IMR-90 (cell line): ENCODE measurements at regions not wholly inside any gene's neighbourhood (a gene's known extent, or its start where the extent isn't known, plus 50 kb on each side); places are given as distances from the start of the nearest gene placed in this dataset.

Source experiments
- ATAC-seq: fragments of 200-7000 bp; cut with Tn5 transposase; 2 replicates; pipeline ENCODE4 v1.9.1; 2020; ENCODE audit warnings: low read depth, mild to moderate bottlenecking, moderate library complexity
- BruUV-seq: library from RNA; stranded (reverse); fragments of 400-500 nt; replicated peaks from 2 replicates; lab custom pipeline; 2021; lab: Mats Ljungman, UMichigan
- CTCF ChIA-PET: fragments of 300-600 bp; formaldehyde crosslinking; extraction: SDS; loops from one replicate; lab custom pipeline; 2021; ENCODE audit warnings: antibody characterized with exemption; lab: Yijun Ruan, JAX
- POLR2A ChIA-PET: fragments of 300-600 bp; sonication (Branson Sonifier 250); formaldehyde crosslinking; loops from one replicate; lab custom pipeline; 2022; ENCODE audit warnings: antibody characterized with exemption; ENCODE audit not compliant: unreplicated experiment; lab: Charles Lee
- DNase-seq: peaks from one replicate; pipeline ENCODE4 v3.0.0; 2013
- H2AFZ ChIP-seq: replicated peaks from 2 replicates; pipeline ENCODE3; 2013; ENCODE audit warnings: low read length, mild to moderate bottlenecking; ENCODE audit not compliant: poor library complexity
- H2AK5ac ChIP-seq: 2 replicates; pipeline ENCODE4 v1.6.1; 2013; ENCODE audit warnings: low read depth, low read length, inconsistent platforms
- H2AK9ac ChIP-seq: replicated peaks from 2 replicates; pipeline ENCODE3; 2013; ENCODE audit warnings: mild to moderate bottlenecking, low read depth, low read length, moderate library complexity; ENCODE audit not compliant: poor library complexity
- H2BK120ac ChIP-seq: 2 replicates; pipeline ENCODE4 v1.6.1; 2013; ENCODE audit warnings: low read depth, low read length, inconsistent platforms
- H2BK15ac ChIP-seq: 3 replicates; pipeline ENCODE4 v1.6.1; 2013; ENCODE audit warnings: low read depth, low read length, inconsistent platforms
- H2BK20ac ChIP-seq: 2 replicates; pipeline ENCODE4 v1.6.1; 2013; ENCODE audit warnings: low read depth, mild to moderate bottlenecking, inconsistent platforms, low read length, moderate library complexity
- H2BK5ac ChIP-seq: 2 replicates; pipeline ENCODE4 v1.6.1; 2013; ENCODE audit warnings: mild to moderate bottlenecking, low read depth, low read length, inconsistent platforms; ENCODE audit not compliant: poor library complexity, severe bottlenecking
- H3K14ac ChIP-seq: replicated peaks from 2 replicates; pipeline ENCODE4 v1.6.1; 2013; ENCODE audit warnings: low read depth, low read length, inconsistent platforms
- H3K18ac ChIP-seq: 2 replicates; pipeline ENCODE4 v1.6.1; 2013; ENCODE audit warnings: low read depth, low read length, control low read depth
- H3K23ac ChIP-seq: 2 replicates; pipeline ENCODE4 v1.6.1; 2013; ENCODE audit warnings: low read depth, low read length, inconsistent platforms
- H3K27ac ChIP-seq: 2 replicates; pipeline ENCODE4 v1.5.1; 2013; ENCODE audit warnings: mild to moderate bottlenecking, control low read depth, low read length; ENCODE audit not compliant: insufficient read depth
- H3K27me3 ChIP-seq: 2 replicates; pipeline ENCODE4 v1.6.1; 2013; ENCODE audit warnings: low read length; ENCODE audit not compliant: control insufficient read depth, insufficient read depth
- H3K36me3 ChIP-seq: 2 replicates; pipeline ENCODE4 v1.6.1; 2013; ENCODE audit warnings: low read length, mixed read lengths; ENCODE audit not compliant: control insufficient read depth, insufficient read depth
- H3K4ac ChIP-seq: 2 replicates; pipeline ENCODE4 v1.6.1; 2013; ENCODE audit warnings: low read depth, low read length, inconsistent platforms
- H3K4me1 ChIP-seq: 2 replicates; pipeline ENCODE4 v1.6.1; 2013; ENCODE audit warnings: low read length, mixed read lengths; ENCODE audit not compliant: control insufficient read depth, insufficient read depth
- H3K4me2 ChIP-seq: 2 replicates; pipeline ENCODE4 v1.6.1; 2013; ENCODE audit warnings: low read depth, mild to moderate bottlenecking, control low read depth, low read length, moderate library complexity
- H3K4me3 ChIP-seq: 2 replicates; pipeline ENCODE4 v1.5.1; 2013; ENCODE audit warnings: low read depth, mild to moderate bottlenecking, control low read depth, low read length, moderate library complexity; ENCODE audit not compliant: insufficient read depth
- H3K56ac ChIP-seq: 2 replicates; pipeline ENCODE4 v1.6.1; 2013; ENCODE audit warnings: low read length, inconsistent platforms; ENCODE audit not compliant: insufficient read depth; ENCODE audit errors: extremely low read depth
- H3K79me1 ChIP-seq, 2 experiments: 2 replicates each; pipeline ENCODE4 v1.6.1; 2013; ENCODE audit warnings: low read length in 2 of 2, inconsistent platforms in 1 of 2, low read depth in 1 of 2
- H3K9ac ChIP-seq: 2 replicates; pipeline ENCODE4 v1.6.1; 2013; ENCODE audit warnings: low read depth, low read length, control low read depth
- H3K9me1 ChIP-seq: 2 replicates; pipeline ENCODE4 v1.6.1; 2013; ENCODE audit warnings: low read length, inconsistent platforms; ENCODE audit not compliant: insufficient read depth
- H3K9me3 ChIP-seq: 2 replicates; pipeline ENCODE4 v1.6.1; 2013; ENCODE audit warnings: low read length; ENCODE audit not compliant: control insufficient read depth, insufficient read depth
- H4K20me1 ChIP-seq: 2 replicates; pipeline ENCODE4 v1.6.1; 2013; ENCODE audit warnings: low read length, inconsistent platforms; ENCODE audit not compliant: insufficient read depth
- H4K5ac ChIP-seq: 2 replicates; pipeline ENCODE4 v1.6.1; 2013; ENCODE audit warnings: mild to moderate bottlenecking, low read depth, low read length, control low read depth
- H4K8ac ChIP-seq, 2 experiments: 2 replicates each; pipeline ENCODE4 v1.6.1; 2013; ENCODE audit warnings: low read depth in 2 of 2, low read length in 2 of 2, control low read depth in 1 of 2, inconsistent platforms in 1 of 2
- H4K91ac ChIP-seq: 2 replicates; pipeline ENCODE4 v1.6.1; 2013; ENCODE audit warnings: low read depth, low read length, inconsistent platforms; ENCODE audit not compliant: insufficient read depth
- BHLHE40 ChIP-seq: fragments of 150-350 bp; IDR thresholded peaks from 2 replicates; pipeline ENCODE4 v1.6.1; 2016; ENCODE audit warnings: mild to moderate bottlenecking, low read depth, low read length
- CHD1 ChIP-seq: IDR thresholded peaks from 2 replicates; pipeline ENCODE4 v1.6.1; 2012; ENCODE audit warnings: low read depth, low read length, improper control_type of control experiment
- MAFK ChIP-seq: IDR thresholded peaks from 2 replicates; pipeline ENCODE4 v1.6.1; 2012; ENCODE audit warnings: low read depth, low read length, improper control_type of control experiment
- RAD21 ChIP-seq: IDR thresholded peaks from 2 replicates; pipeline ENCODE4 v1.6.1; 2012; ENCODE audit warnings: low read length, improper control_type of control experiment
- RCOR1 ChIP-seq: IDR thresholded peaks from 2 replicates; pipeline ENCODE4 v1.6.1; 2012; ENCODE audit warnings: mild to moderate bottlenecking, low read length, improper control_type of control experiment; ENCODE audit not compliant: insufficient replicate concordance
- SMC3 ChIP-seq: fragments of 150-350 bp; IDR thresholded peaks from 2 replicates; pipeline ENCODE4 v1.6.1; 2016; ENCODE audit warnings: low read depth, mild to moderate bottlenecking, antibody characterized with exemption, low read length, moderate library complexity
- USF2 ChIP-seq: fragments of 150-350 bp; IDR thresholded peaks from 2 replicates; pipeline ENCODE4 v1.6.1; 2017; ENCODE audit warnings: mild to moderate bottlenecking, antibody characterized with exemption, low read length, low read depth
- WGBS, 2 experiments: methylation state at CpG; one replicate each; pipeline versions ENCODE4 v1.1.5 to v1.1.7; 2013; ENCODE audit warnings: missing lambda C conversion rate in 2 of 2; ENCODE audit not compliant: insufficient read length in 1 of 2; ENCODE audit errors: extremely low coverage in 2 of 2; 5-methylcytosine and 5-hydroxymethylcytosine counted together
- dilution Hi-C: fragments of 300-500 bp; cut with HindIII; formaldehyde crosslinking; loops from one replicate; pipeline ENCODE4 v1.14.3; 2018; ENCODE audit warnings: low sequenced_read_pairs; ENCODE audit not compliant: unreplicated experiment
- in situ Hi-C: fragments of 300-500 bp; cut with MboI; formaldehyde crosslinking; loops from 3 replicates; pipeline ENCODE4 v1.14.3; 2019; ENCODE audit warnings: low sequenced_read_pairs, inconsistent platforms, mixed read lengths
- intact Hi-C: fragments of 100-400 bp; cut with micrococcal nuclease; formaldehyde crosslinking; loops from 2 replicates; pipeline ENCODE4 v1.10.0; 2022

- POLR2A ChIA-PET = no interaction called here
These were observed 238.7 kb upstream of the SOX4 start for GRCh38 chr6:21354805-21355238.

More at GRCh38 chr6:21354805-21355238, 238.7 kb upstream of the SOX4 start:
- no peaks in the 10 kb centered on the region for H4K20me1 ChIP-seq
- DNase-seq = no peak
- TF ChIP-seq RAD21 (no peak), SMC3 (no peak), MAFK (no peak), CHD1 (no peak), USF2 (no peak), RCOR1 (no peak), BHLHE40 (no peak)
- H3K9me3 ChIP-seq = no peaks in the 10 kb centered on the region
- H3K23ac ChIP-seq = no peak overlapping the region
- intact Hi-C loops (no loop called here), in situ Hi-C loops (no loop called here), dilution Hi-C loops (no loop called here)
- no peak overlapping the region for H2BK20ac ChIP-seq
- no peak overlapping the region for H3K14ac ChIP-seq
- H2BK15ac ChIP-seq = no peak overlapping the region
- no peak for ATAC-seq
- no peak overlapping the region for H3K18ac ChIP-seq
- H3K36me3 ChIP-seq = no peaks in the 10 kb centered on the region
- no peaks in the 10 kb centered on the region for H3K79me1 ChIP-seq
- no peak overlapping the region for H4K5ac ChIP-seq
- CTCF ChIA-PET = no interaction called here
- H3K4me2 ChIP-seq = no peak overlapping the region
- H3K4ac ChIP-seq = no peak overlapping the region
- no peak overlapping the region for H3K56ac ChIP-seq
- no TSS peak for BruUV-seq
- no peak overlapping the region for H2AK9ac ChIP-seq
- no peak overlapping the region for H3K27ac ChIP-seq
- H2BK5ac ChIP-seq = no peak overlapping the region
- H3K4me3 ChIP-seq = no peak overlapping the region
- H3K9ac ChIP-seq = no peak overlapping the region
- no peak overlapping the region for H2BK120ac ChIP-seq
- no peak overlapping the region for H2AK5ac ChIP-seq
- H3K27me3 ChIP-seq = no peaks in the 10 kb centered on the region; the same call in 1 of the 2 replicates
- no peaks in the 10 kb centered on the region for H3K4me1 ChIP-seq
- H4K8ac ChIP-seq = no peak overlapping the region
- H3K9me1 ChIP-seq = 0 out of 2 replicates have a peak, but pooled peaks cover 2% of the 10 kb centered on the region
- no peak overlapping the region for H4K91ac ChIP-seq
- no peak overlapping the region for H2AFZ ChIP-seq
- WGBS, 2 experiments = 100% methylated on average over 1 of the region's 3 CpGs; no CpG with 5 or more reads in 1 of the 2 experiments
